Adrenal gland (tissue), 9 donors: ENCODE measurements at regions not wholly inside any gene's neighbourhood (a gene's known extent, or its start where the extent isn't known, plus 50 kb on each side); places are given as distances from the start of the nearest gene placed in this dataset.

ENCODE experiments used
- DNase-seq, 7 donors: peaks; one replicate each; pipeline ENCODE4 v3.0.0-alpha.2; 2019 to 2020
- H3K27ac ChIP-seq, 5 donors: fragments of 200-600 bp; sonication (generic) in 4 of 5; 1 replicate in 3 of 5; 2 replicates in 2 of 5; pipeline versions ENCODE4 v1.5.1 to v1.8.0; 2016 to 2020; ENCODE audit warnings: mild to moderate bottlenecking in 1 of 5
- H3K27me3 ChIP-seq: fragments of 200-600 bp; 2 replicates; pipeline ENCODE4 v1.8.0; 2021
- H3K36me3 ChIP-seq, 2 donors: fragments of 200-600 bp; replicated peaks in 1 of 2; 1 replicate in 1 of 2; 2 replicates in 1 of 2; pipeline versions ENCODE4 v1.5.1 to v1.8.0; 2018 to 2022
- H3K4me1 ChIP-seq, 2 donors: fragments of 200-600 bp; replicated peaks in 1 of 2; 1 replicate in 1 of 2; 2 replicates in 1 of 2; pipeline versions ENCODE4 v1.5.1 to v1.8.0; 2018 to 2021
- H3K4me3 ChIP-seq, 4 donors: fragments of 200-600 bp; sonication (generic) in 3 of 4; one replicate each; pipeline ENCODE4 v1.5.1; 2016 to 2018
- H3K9me3 ChIP-seq, 3 donors: fragments of 200-600 bp; sonication (generic) in 1 of 3; replicated peaks in 1 of 3; 1 replicate in 2 of 3; 2 replicates in 1 of 3; pipeline versions ENCODE4 v1.5.1 to v1.8.0; 2016 to 2021
- CTCF ChIP-seq, 6 experiments: fragments of 450-650 bp in 4 of 6; fragments of 200-600 bp in 2 of 6; sonication (generic) in 1 of 6; IDR thresholded peaks; 1 replicate in 5 of 6; 2 replicates in 1 of 6; pipeline versions ENCODE4 v1.5.1 to v1.8.0; 2016 to 2021; ENCODE audit warnings: antibody characterized with exemption in 6 of 6, mild to moderate bottlenecking in 2 of 6, moderate library complexity in 1 of 6
- POLR2A ChIP-seq, 2 donors: fragments of 450-650 bp; IDR thresholded peaks; one replicate each; pipeline ENCODE4 v1.6.1; 2017; ENCODE audit warnings: antibody characterized with exemption in 2 of 2, mild to moderate bottlenecking in 2 of 2, moderate library complexity in 1 of 2
- WGBS, 4 donors: extraction: QIAGEN DNeasy Blood & Tissue Kit in 2 of 4; methylation state at CpG; one replicate each; pipeline versions ENCODE4 v1.1.5 to v1.1.7; 2013 to 2017; 5-methylcytosine and 5-hydroxymethylcytosine counted together
- intact Hi-C, 2 donors: fragments of 100-400 bp; cut with DNase I; formaldehyde crosslinking; loops; one replicate each; pipeline versions ENCODE4 v1.14.1 to v1.15.0; 2022 to 2023
- donor health status: healthy with polysubstance abuse.
- donor health status: Bipolar disorder and iron deficiency.
- donor health status: DM: yes; HTN: yes; CAD: no.
- donor health status: DM: no; HTN: no; CAD: no.
- donor health status: DM: no; HTN: no; CAD: no.

GRCh38 chr1:208601561-208601960 is 357.4 kb upstream of the PLXNA2 start:
- DNase-seq = no peak
- H3K9me3 ChIP-seq = no peaks in the 10 kb centered on the region
- H3K36me3 ChIP-seq = no peaks in the 10 kb centered on the region
- TF ChIP-seq POLR2A (IDR thresholded peaks at IDR 0.05) (no peak), CTCF (IDR thresholded peaks at IDR 0.05) (no peak)
- 58 to 72% (median 68%) methylated on average over 3 of the region's 3 CpGs for WGBS, 4 donors
- H3K27ac ChIP-seq = no peak overlapping the region
- no peaks in the 10 kb centered on the region for H3K27me3 ChIP-seq
- intact Hi-C loops = no loop called here
- H3K4me1 ChIP-seq = no peaks in the 10 kb centered on the region
- no peak overlapping the region for H3K4me3 ChIP-seq

GRCh38 chr1:208603721-208604120 is 359.5 kb upstream of the PLXNA2 start:
- Histone ChIP-seq H3K4me1 (no peaks in the 10 kb centered on the region), H3K4me3 (no peak overlapping the region), H3K36me3 (no peaks in the 10 kb centered on the region), H3K9me3 (no peaks in the 10 kb centered on the region), H3K27ac (no peak overlapping the region), H3K27me3 (no peaks in the 10 kb centered on the region)
- no peak for TF ChIP-seq POLR2A (IDR thresholded peaks at IDR 0.05)
- TF ChIP-seq CTCF (IDR thresholded peaks at IDR 0.05) = no peak
- DNase-seq = no peak
- WGBS, 4 donors = 51 to 93% (median 59%) methylated on average over 1 to 2 of the region's 2 CpGs
- intact Hi-C loops = no loop called here

GRCh38 chr1:208604295-208604694 is 360.1 kb upstream of the PLXNA2 start:
- H3K9me3 ChIP-seq = no peaks in the 10 kb centered on the region
- H3K4me3 ChIP-seq = no peak overlapping the region
- H3K27me3 ChIP-seq = no peaks in the 10 kb centered on the region
- intact Hi-C loops = no loop called here
- no peaks in the 10 kb centered on the region for H3K4me1 ChIP-seq
- no peak overlapping the region for H3K27ac ChIP-seq
- 50 to 57% (median 53%) methylated on average over 4 of the region's 4 CpGs for WGBS, 4 donors
- no peak for TF ChIP-seq CTCF (IDR thresholded peaks at IDR 0.05)
- no peak for TF ChIP-seq POLR2A (IDR thresholded peaks at IDR 0.05)
- DNase-seq = no peak
- H3K36me3 ChIP-seq = no peaks in the 10 kb centered on the region

- no peak for DNase-seq
- intact Hi-C loops = no loop called here
These were observed 362.8 kb upstream of the PLXNA2 start for GRCh38 chr1:208606959-208607358.

More at GRCh38 chr1:208606959-208607358, 362.8 kb upstream of the PLXNA2 start:
- Histone ChIP-seq H3K9me3 (no peaks in the 10 kb centered on the region), H3K27me3 (no peaks in the 10 kb centered on the region), H3K27ac (no peak overlapping the region), H3K36me3 (no peaks in the 10 kb centered on the region), H3K4me1 (no peaks in the 10 kb centered on the region), H3K4me3 (no peak overlapping the region)
- 51 to 70% (median 62%) methylated on average over 3 of the region's 3 CpGs for WGBS, 4 donors
- TF ChIP-seq POLR2A (IDR thresholded peaks at IDR 0.05) (no peak), CTCF (IDR thresholded peaks at IDR 0.05) (no peak)
